NCI-H460 (cell line): ENCODE measurements at regions not wholly inside any gene's neighbourhood (a gene's known extent, or its start where the extent isn't known, plus 50 kb on each side); places are given as distances from the start of the nearest gene placed in this dataset.
"Not testable (repeated sequence)": the region's sequence is repeated elsewhere in the genome, so short reads cannot be mapped to it uniquely, and the experiment has no call there.

Experiments
- DNase-seq: peaks from one replicate; pipeline ENCODE4 v3.0.0-alpha.2; 2016; ENCODE audit warnings: low read depth; ENCODE audit errors: extremely low read depth

DNA sequence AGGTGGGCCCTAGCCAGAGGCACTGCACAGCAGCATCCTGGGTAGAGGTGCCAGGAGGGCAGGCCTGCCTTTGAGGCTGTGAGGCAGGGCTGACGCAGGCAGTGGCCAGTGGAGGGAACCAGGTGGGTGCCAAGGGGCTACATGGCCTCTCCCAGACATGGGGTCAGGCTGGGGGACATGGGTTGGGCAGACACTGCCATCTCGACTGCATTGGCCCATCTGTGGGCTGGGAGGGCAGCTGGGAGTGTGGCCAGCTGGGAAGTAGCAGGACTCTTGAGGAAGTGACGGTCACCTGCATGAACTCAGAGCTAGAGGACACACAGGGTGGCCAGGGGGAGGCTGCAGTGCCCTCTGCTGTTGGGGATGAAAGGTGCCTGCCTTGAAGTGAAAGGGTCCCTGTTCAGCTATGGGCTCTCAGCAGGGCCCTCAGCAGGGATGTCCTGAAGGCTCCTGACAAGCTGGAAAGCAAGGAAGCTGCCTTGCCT, 294.6 kb downstream of the CCDC74A start:
- DNase-seq: not testable (repeated sequence)

DNA sequence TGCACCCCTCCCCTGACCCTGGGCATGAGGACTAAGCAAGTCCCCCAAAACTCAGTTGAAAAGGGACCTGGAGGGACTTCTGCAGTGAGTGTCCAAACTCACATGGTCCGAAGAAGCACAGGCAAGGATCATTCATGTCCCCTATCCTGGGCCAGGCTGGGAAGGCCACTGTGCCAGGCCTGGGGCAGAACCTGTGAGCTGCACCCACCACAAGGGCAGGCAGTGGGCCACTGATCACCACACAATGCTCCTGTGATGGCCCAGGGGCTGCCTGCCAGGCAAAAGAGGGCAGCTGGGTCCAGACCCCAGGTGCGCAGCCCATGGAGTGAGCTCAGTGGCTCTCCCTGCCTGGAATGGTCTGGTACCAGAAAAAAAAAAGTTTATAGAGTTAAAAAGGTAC, 295.4 kb downstream of the CCDC74A start:
- DNase-seq: not testable (repeated sequence)

DNA sequence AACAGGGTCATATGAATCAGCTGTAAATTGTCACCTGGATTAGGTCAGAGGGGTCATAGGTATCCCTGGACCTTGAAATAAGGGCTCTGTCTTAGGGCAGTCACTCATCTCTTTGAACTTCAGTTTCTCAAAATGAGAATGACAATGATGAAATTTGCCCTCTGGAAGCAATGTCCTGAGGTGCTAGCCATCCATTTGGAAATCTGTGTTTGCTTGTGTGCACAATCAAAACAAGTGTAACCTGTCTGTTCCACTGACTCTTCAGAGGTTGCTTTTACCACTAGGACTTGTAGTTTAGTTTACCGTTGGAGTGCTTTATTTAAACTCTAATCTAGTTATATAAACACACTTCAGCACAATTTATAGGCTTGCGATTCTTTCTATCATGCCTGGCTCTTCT, 297.3 kb downstream of the CCDC74A start:
- DNase-seq: not testable (repeated sequence)

DNA sequence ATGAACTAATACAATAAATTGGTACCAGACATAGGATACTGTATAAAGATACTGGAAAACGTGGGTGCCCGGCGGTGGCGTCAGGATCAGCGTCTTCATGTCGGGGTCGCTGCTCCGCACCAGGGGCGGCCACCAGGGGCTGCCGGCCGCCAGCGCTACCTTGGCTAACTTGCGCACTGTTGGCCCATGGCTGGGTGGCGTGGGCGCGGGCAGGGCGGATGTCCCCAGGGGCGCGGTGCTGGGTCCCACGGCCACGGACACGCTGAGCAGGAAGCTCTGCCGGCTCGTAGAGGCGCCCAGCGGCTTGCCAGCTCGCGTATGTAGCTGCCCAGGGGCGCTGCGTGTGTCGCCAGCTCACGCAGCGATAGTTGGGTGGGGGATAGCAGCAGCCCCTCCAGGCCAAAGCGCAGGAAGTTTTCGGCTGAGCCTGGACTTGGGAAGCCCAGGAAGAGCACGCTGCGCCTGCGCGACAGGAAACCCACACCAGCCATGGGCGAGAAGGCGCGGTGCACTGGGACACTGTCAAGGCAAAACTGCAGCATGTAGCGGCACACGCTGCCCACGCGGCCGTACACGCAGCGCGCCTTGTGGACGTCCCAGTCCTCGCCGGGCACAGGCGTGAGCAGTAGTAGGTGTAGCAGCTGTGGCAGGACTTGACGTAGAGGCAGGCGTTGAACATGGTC, 299.9 kb downstream of the CCDC74A start:
- no peak for DNase-seq

DNA sequence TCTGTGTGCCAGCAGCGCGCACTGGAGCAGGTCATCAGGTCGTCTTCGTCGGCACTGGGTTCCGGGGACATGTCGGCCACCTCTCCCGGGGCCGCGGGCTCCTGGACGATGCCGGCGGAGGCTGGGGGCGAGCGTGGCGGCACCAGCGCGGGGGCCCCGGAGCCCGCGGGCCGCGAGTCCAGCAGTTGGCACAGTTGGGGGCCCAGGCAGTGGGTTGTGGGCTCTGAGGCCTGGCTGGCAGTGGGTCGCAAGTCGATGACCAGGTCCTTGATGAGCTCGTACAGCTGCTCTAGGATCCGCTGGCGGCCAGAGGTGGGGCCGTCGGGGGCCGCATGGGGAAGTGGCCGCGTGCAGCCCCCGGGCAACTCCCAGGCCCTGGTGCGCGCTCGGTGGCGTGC, 300.5 kb downstream of the CCDC74A start:
- DNase-seq: no peak

DNA sequence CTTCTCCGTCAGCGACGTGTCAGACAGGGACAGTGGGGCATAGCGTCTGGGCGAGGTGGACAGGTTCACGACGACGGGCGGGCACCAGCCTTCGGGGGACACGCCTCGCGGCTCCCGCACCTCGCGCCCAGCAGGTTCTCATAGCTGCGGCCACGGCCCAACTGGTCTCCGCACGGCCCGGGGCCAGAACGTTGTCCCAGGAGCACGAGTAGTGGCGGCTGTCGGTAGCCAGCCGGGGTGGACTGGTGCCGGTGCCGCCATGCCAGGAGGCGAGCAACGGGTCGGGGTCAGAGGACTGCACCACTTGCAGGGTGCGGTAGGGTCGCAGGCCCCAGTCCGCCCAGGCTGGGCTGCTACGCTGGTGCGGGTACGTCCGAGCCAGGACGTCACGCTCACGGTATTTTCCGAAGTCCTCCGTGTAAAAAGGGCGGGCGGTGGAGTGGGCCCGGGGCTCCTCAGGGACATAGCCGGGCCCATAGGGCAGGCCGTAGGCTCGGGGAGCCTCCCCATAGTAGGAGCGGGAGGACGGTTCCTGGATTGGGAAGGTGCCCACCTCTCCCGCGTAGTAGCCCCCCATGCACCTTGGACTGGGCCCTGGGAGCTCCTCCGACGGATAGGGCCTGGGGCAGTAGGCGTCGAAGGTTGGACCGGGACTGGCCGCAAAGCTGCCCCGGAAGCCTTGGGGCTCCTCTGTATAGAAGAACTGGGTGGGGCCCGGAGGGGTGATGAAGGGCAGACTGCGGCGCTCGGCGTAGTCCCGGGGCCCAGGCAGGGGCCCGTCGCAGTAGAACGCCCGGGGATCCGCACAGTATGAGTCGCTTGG, 301.2 kb downstream of the CCDC74A start:
- DNase-seq: not testable (repeated sequence)

DNA sequence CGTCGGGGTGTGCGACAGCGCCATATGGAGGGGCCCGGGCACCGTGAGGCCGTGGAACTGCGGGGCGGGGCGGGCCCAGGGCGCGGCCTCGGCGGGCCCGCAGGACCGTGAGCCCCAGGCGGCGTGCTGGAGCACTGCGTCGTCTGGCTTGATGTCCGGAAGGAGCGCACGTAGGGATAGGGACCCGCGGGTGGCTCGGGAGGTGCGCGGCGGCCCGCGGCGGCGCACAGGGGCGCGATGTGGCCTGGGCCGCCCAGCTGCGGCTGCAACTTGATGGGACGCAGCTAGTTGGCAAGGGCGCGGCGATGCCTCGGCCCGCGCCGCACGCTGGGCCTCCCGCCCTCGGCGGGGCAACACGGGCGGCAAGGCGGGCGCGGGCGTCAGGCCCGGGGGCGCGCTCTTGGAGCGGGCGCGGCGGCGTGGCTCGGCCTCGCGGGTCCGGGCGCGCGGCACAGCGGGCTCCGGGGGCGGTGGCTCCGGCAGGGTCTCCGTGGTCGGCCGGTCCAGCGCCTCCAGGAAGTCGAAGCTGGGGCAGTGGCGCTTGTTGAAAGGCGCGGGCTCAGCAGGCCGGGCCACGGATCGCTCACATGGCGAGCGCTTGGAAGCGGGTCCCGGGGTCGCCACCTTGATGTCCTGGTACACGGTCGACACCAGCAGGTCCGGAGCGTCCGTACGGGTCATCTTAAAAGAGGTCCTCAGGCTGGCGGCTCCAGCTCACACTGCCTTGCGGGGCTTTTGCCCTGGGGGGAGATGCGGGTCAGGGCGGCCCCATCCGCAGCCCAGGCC, 302.0 kb downstream of the CCDC74A start:
- not testable (repeated sequence) for DNase-seq

DNA sequence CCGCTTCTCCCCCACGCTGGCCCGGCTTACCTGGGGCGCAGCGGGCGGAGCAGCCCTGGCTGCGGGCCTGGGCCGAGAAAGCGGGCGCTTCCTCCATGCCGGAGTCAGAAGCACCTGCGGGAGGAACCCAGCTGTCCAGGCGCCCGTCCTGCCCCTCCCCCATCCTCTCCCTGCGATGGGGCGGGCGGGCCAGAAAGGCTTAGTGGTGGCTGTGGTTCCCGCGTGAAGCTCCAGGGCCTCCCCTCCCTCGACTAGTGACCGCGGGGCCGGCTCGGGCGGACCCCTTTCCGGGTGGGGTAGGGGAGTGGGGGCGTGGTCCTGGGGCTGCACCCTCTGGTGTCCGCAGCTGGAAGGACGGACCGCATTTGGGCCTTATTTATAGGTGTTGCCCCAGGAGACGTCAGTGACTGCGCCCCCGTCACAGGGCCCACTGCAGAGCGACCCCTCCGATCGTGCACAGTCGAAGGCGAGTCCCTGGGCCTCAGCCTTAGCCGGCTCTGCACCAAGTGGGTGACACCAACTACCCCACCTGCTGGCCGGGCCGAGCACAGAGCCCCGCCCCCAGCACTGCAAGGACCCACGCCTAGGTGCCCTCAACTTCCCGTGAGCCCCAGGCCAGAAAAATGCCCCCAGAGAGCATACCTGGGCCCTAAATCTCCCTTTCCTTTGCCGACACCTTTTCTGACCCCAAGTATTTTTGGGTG, 302.7 kb downstream of the CCDC74A start:
- not testable (repeated sequence) for DNase-seq

DNA sequence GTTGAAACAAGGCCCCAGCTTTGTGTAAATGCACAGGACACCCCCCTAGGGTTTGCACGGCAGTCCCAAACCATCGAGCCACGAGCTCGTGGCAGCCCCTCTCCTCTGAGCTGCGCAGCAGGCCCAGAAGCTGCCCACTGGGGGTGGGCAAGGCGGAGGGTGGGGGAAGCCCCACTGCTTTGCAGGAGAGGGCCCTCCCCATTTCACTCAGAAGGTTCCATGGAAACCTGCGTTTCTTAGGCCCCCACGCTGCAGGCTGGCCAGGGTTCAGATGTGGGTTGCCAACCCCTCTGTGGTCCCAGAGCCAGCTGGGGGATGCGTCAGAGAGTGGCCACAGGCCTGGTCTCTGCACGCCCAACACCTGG, 303.2 kb downstream of the CCDC74A start:
- DNase-seq: not testable (repeated sequence)

DNA sequence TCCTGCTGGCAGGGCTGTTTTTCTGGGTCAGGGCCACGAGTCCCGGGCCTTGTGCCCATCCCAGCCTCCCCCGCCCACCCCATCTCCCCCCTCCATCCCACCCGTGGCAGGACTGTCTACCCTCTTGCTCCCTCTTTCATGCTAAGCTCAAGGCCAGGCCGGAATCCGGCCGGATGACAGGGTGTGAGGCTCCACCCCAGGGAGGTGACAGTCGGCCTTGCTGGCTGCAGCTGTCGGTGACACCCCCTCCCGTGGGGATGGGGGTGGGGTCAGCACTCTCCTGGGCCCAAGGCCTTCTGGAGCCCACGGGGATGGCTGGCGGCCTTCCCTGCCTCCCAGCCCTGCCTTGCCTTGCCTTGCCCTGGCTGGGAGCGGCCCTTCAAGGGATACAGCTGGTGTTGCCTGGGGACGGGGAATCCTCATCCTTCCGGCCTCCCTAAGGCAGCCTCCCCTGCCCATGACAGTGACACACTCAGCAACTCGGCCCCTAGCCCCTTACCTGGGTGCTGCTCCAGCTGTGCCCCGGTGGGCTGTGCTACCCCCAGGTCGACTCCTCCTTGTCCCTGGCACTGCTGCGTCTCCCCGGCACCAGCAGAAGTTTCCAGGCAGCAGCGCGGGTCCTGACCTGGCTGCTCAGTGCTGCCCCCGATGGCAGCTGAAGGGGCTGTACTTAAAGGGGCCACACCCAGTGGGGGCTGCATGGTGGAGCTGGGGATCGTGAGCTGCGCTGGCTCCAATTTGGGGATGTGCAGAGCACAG, 303.9 kb downstream of the CCDC74A start:
- DNase-seq: not testable (repeated sequence)

DNA sequence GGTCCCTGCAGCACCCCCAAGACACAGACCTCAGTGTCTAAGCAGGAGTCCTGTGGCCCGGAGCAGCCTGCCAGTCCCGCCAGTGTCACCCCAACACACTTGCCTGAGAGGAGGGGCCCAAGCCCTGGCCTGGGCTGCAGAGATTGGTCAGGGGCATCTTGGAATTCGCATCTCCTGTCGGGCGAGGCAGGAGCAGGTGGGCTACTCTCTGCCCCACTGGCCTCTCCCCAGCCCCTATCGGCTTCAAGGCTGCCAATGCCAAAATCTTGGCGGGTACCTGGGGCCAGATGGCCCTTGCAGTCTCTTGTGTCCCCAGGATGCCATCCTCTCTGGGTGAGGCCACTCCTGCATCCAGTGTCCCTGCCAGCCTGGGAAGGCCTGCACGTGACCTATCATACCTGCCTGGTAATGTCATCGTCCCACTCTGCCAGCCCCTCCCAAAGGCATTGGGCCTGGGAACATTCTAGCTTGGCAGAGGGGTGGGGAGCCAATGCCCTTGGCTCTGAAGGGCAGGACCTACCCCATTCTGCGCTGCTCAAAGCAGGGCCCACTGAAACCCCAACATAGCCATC, 304.6 kb downstream of the CCDC74A start:
- not testable (repeated sequence) for DNase-seq

DNA sequence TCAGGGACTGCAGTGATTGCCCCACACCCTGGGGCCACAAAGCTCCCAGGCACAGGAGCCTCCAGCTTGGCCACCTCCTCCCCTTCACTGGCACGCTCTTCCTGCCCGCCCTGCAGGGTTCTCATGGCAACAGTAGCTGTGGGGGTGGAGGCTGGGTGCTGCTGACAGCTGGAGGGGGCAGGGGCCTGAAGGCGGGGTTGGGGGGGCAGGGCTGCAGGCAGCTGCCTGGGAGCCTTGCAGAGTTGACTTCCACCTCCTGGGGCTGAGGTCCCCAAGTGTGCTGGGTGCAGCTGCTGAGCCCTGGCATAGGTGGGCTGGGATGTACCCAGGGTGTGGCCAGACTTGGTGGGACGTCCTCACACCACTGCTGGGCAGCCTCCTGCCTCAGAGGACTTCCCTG, 305.2 kb downstream of the CCDC74A start:
- not testable (repeated sequence) for DNase-seq

DNA sequence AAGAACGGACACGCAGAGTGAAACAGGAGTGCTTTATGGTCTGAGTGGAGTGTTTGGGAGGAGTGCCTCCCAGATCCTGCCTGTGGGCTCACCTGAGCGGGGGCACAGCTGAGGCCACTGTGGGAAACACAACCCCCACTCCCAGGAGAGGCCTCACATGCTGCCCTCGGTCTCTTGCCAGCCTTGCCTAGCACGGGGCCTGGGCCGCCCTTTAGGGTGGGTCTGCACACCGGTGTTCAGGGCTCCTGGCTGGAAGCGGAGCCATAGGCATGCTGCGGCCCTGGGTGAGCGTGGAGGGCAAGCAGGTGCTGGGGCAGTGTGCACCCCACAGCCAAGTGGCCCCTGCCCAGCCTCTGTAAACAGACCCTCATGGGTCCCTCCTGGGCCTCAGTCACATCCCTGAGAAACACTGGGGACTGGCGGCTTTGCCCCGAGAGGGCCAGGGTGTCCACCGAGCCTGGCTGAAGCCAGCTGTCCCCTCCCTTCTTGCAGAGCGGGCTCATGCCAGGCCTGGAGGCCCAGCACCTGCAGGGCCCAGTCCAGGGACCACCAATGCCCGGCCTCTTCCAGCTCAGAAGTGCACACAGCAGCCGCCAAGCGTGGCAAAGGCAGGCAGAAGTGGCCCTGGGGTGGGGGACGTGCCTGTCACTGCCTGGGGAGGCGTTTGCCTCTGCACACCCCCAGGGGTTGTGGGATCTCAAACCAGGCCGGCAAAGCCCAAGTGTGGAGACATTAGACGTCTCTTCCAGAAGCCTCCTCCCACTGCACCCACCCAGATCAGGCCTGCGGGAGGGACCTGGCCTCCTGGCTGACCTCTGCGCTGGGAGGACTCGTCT, 305.9 kb downstream of the CCDC74A start:
- not testable (repeated sequence) for DNase-seq

DNA sequence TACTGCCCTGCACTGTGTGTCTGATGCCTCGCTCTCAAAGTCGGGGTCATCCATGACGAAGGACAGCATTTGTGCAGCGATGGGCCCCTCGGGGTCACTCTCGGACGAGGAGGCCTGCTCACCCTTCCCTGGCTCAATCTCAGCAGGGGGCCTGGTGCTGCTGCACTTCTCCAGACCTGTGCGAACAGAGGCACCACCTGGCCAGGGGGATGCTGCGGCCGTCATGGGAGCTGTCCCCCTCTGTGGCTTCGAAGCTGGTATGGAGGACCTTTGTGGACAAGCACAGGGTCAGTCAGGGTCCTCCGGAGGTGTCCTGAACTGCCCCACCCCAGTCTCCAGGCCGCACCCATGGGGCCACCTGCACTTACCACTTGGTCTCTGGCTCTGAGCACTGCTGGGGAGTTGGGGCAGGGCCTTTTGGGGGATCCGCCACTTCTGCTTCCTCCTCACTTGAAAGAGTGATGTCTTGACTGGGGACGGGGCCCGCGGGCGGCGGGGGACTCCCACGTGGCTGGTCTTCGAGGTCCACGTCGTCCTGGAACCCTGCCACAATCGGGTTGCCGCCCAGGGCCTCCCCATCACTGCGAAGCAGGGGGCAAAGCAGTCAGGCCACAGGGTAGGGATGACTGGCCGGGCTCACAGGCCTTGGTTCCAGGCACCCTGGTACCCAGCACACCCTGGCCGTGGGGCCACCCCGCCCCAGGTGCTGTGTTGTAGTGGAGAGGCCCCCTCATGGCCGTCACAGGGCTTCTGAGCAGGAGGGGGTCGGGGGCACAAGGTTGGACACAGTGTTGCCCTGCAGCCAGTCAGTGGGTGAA, 306.7 kb downstream of the CCDC74A start:
- DNase-seq: not testable (repeated sequence)

DNA sequence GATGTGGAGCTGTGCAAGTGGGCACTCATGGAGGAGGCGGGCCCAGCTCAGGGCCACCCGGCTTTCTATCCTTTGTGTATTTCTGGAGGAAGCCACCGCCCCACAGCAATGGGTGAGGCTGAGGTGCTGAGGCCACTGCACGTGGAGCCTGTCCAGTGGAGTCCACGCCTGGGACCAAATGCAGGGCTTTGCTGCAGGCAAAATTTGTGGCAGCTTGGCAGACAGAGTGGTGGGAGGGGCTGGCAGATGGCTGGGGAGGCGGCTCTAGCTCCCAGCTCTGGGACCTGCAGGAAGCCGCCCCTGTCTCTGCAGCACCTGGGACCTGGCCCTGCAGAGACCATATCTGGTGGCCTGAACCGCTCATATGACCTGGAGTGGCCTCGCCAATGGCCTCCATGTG, 307.3 kb downstream of the CCDC74A start:
- not testable (repeated sequence) for DNase-seq

DNA sequence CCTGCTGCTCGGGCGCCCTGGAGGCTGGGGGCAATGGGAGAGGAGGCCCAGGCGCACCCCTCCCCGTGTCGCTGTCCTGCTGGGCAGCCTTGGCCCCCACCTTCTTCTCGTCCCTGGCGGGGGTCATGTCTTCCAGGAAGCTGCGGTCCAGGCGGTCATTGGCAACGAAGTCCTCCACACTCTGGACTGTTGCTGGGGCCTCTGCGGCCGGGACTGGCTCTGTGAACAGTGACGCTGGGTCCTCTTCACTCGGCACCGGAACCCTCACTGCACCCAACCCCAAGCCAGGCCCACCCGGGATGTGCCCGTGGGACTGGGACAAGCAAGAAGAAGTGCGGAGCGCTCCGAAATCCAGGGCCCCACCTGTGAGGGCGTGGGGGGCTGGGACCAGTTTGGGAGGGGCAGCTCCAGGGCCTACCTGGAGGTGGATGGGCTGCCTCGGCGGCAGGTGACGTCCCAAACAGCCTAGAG, 308.0 kb downstream of the CCDC74A start:
- no peak for DNase-seq

DNA sequence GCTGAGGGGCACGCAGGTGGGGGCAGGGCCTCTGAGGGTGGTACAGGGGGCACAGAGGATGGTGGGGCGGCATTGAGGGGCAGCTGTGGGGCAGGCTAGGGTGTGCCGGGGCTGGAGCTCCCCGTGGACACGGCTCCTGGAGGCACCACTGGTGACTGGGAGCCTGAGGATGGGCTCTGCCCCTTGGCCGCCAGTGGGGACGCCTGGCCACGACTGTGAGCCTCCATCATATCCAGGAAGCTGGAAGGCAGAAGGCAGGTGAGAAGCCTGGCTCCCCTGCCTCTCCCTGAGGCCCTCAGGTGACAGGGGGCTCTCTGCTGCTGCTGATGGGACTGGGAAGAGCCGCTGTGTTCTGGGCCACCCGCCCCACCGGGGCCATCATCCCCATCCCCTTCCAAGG, 308.4 kb downstream of the CCDC74A start:
- not testable (repeated sequence) for DNase-seq

DNA sequence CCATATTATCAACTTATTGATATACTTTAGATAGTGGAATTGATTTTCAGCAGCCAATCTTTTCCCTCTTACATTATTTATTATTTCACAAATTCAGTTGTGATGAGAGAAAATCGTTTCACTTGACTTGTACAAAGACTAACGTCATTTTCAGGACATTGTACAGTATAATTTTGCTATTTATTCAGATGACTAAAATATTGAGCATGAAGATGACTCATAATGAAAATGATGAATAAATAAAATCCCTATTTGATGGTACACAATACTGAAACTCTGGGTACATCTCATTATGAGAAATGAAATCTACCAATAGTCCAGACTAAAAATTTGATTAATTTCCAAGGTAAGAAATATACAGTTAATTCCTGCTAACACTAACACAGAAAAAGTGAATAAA, 316.4 kb downstream of the CCDC74A start:
- DNase-seq: not testable (repeated sequence)
